A549 (cell line): ENCODE measurements at regions not wholly inside any gene's neighbourhood (a gene's known extent, or its start where the extent isn't known, plus 50 kb on each side); places are given as distances from the start of the nearest gene placed in this dataset.
A peak's percentile ranks its signal among the peaks of the same experiment; 100 is the strongest.

Experiments used
- ATAC-seq, 2 experiments: fragments of 200-7000 bp in 1 of 2; fragments of >200 bp in 1 of 2; cut with Nextera tagmentation in 1 of 2; cut with Tn5 transposase in 1 of 2; 3 replicates each; pipeline versions ENCODE4 v1.8.0 to v1.9.1; 2018 to 2020; ENCODE audit warnings: mild to moderate bottlenecking in 1 of 2, moderate library complexity in 1 of 2
- CTCF ChIA-PET: fragments of 300-600 bp; sonication (Branson Sonifier 250); formaldehyde crosslinking; extraction: SDS; loops from one replicate; lab custom pipeline; 2021; ENCODE audit warnings: antibody characterized with exemption, inconsistent platforms; lab: Yijun Ruan, JAX
- POLR2A ChIA-PET: fragments of 350-600 bp; formaldehyde crosslinking; extraction: SDS; loops from one replicate; lab custom pipeline; 2021; ENCODE audit warnings: antibody characterized with exemption, inconsistent platforms; lab: Yijun Ruan, JAX
- DNase-seq, 2 experiments: peaks; one replicate each; pipeline versions ENCODE4 v3.0.0 to v3.0.0-alpha.2; 2011 to 2016; ENCODE audit warnings: low read depth in 1 of 2, low spot score in 1 of 2
- FAIRE-seq: peaks from 2 replicates; lab custom pipeline; 2011; peaks lifted over from hg19 to GRCh38; lab: Jason Lieb, UNC
- H3K27ac ChIP-seq, 2 experiments: fragments of >200 bp; sonication (Bioruptor Twin); formaldehyde crosslinking; 3 replicates each; pipeline ENCODE4 v1.5.1; 2016 to 2017
- H3K4me1 ChIP-seq: fragments of >200 bp; sonication (Bioruptor Twin); formaldehyde crosslinking; 3 replicates; pipeline ENCODE4 v1.6.1; 2016
- H3K4me2 ChIP-seq: fragments of >200 bp; sonication (Bioruptor Twin); formaldehyde crosslinking; 3 replicates; pipeline ENCODE4 v1.6.1; 2016
- H3K4me3 ChIP-seq: fragments of >200 bp; sonication (Bioruptor Twin); formaldehyde crosslinking; 3 replicates; pipeline ENCODE4 v1.5.1; 2016
- H3K9me3 ChIP-seq: fragments of >200 bp; sonication (Bioruptor Twin); formaldehyde crosslinking; 3 replicates; pipeline ENCODE4 v1.6.1; 2016
- BCL3 ChIP-seq: fragments of >200 bp; sonication (Bioruptor Twin); formaldehyde crosslinking; IDR thresholded peaks from 3 replicates; pipeline ENCODE4 v1.6.1; 2016
- CEBPB ChIP-seq, 2 experiments: fragments of >200 bp in 1 of 2; sonication (Bioruptor Twin) in 1 of 2; formaldehyde crosslinking in 1 of 2; IDR thresholded peaks; 2 replicates each; pipeline ENCODE4 v1.6.1; 2012 to 2016
- CTCF ChIP-seq: fragments of >200 bp; sonication (Bioruptor Twin); formaldehyde crosslinking; IDR thresholded peaks from 3 replicates; pipeline ENCODE4 v1.5.1; 2016
- EP300 ChIP-seq, 2 experiments: fragments of >200 bp; sonication (Bioruptor Twin); formaldehyde crosslinking; IDR thresholded peaks; 2 replicates in 1 of 2; 3 replicates in 1 of 2; pipeline ENCODE4 v1.6.1; 2016 to 2017
- ESRRA ChIP-seq: fragments of 150-350 bp; IDR thresholded peaks from 2 replicates; pipeline ENCODE4 v1.6.1; 2014; ENCODE audit warnings: mild to moderate bottlenecking, low read length, borderline replicate concordance
- HMGXB4 ChIP-seq: fragments of 250-450 bp; sonication (Bioruptor Pico); IDR thresholded peaks from 2 replicates; pipeline ENCODE4 v1.5.0; 2021; ENCODE audit warnings: mild to moderate bottlenecking, moderate library complexity, borderline replicate concordance
- HOXB5 ChIP-seq: fragments of 250-450 bp; sonication (Bioruptor Pico); IDR thresholded peaks from 2 replicates; pipeline ENCODE4 v1.5.0; 2020; ENCODE audit warnings: mild to moderate bottlenecking, moderate library complexity
- JUN ChIP-seq, 2 experiments: fragments of >200 bp; sonication (Bioruptor Twin); formaldehyde crosslinking; IDR thresholded peaks; 2 replicates in 1 of 2; 3 replicates in 1 of 2; pipeline ENCODE4 v1.6.1; 2016 to 2017
- MAZ ChIP-seq: fragments of 150-350 bp; IDR thresholded peaks from 2 replicates; pipeline ENCODE4 v1.6.1; 2014; ENCODE audit warnings: antibody characterized with exemption, low read depth, low read length, borderline replicate concordance
- MYC ChIP-seq: IDR thresholded peaks from 2 replicates; pipeline ENCODE4 v1.6.1; 2012; ENCODE audit warnings: mild to moderate bottlenecking, inconsistent platforms, low read length, improper control_type of control experiment, borderline replicate concordance
- NPAS2 ChIP-seq: fragments of 250-450 bp; sonication (Bioruptor Pico); IDR thresholded peaks from 2 replicates; pipeline ENCODE4 v1.8.0; 2022; ENCODE audit warnings: mild to moderate bottlenecking, moderate library complexity, borderline replicate concordance
- PHF8 ChIP-seq: fragments of 200-600 bp; sonication (generic); IDR thresholded peaks from 2 replicates; pipeline ENCODE4 v1.6.1; 2016; ENCODE audit warnings: low read depth, mild to moderate bottlenecking, antibody characterized with exemption, moderate library complexity, borderline replicate concordance
- POLR2AphosphoS2 ChIP-seq: conservative IDR thresholded peaks from 2 replicates; pipeline ENCODE4 v1.6.1; 2012; ENCODE audit warnings: low read length, improper control_type of control experiment, inconsistent platforms
- RCOR1 ChIP-seq: fragments of 150-350 bp; IDR thresholded peaks from 2 replicates; pipeline ENCODE4 v1.6.1; 2014; ENCODE audit warnings: antibody characterized with exemption, low read length, low read depth
- REST ChIP-seq: fragments of 200-600 bp; sonication (generic); IDR thresholded peaks from 2 replicates; pipeline ENCODE4 v1.6.1; 2016; ENCODE audit warnings: antibody characterized with exemption, mild to moderate bottlenecking, moderate library complexity
- RFX5 ChIP-seq: fragments of 450-650 bp; IDR thresholded peaks from 2 replicates; pipeline ENCODE4 v1.7.1; 2014; ENCODE audit warnings: antibody characterized with exemption, mild to moderate bottlenecking, moderate library complexity
- TFCP2L1 ChIP-seq: fragments of 250-450 bp; sonication (Bioruptor Pico); IDR thresholded peaks from 2 replicates; pipeline ENCODE4 v1.5.0; 2021; ENCODE audit warnings: mild to moderate bottlenecking
- USF2 ChIP-seq: fragments of 450-650 bp; IDR thresholded peaks from 2 replicates; pipeline ENCODE4 v1.6.1; 2014; ENCODE audit warnings: antibody characterized with exemption
- WGBS: methylation state at CpG from one replicate; pipeline ENCODE4 v1.1.6; 2017; ENCODE audit errors: missing lambda C conversion rate; 5-methylcytosine and 5-hydroxymethylcytosine counted together

- ChIA-PET CTCF (no interaction called here), POLR2A (no interaction called here)
- Histone ChIP-seq H3K9me3 (no peaks in the 10 kb centered on the region), H3K4me2 (no peak overlapping the region), H3K4me3 (no peak overlapping the region), H3K27ac (no peak overlapping the region), H3K4me1 (no peaks in the 10 kb centered on the region)
- ATAC-seq (peak in 1 of 2 experiments; percentile 34; a peak in 1 of 6 replicates), DNase-seq (peak in 1 of 2 experiments; percentile 2), FAIRE-seq (no peak)
- TF ChIP-seq TFCP2L1 (CRISPR knock-in tag) (no peak), POLR2AphosphoS2 (no peak), NPAS2 (CRISPR knock-in tag) (no peak), REST (no peak), CTCF (no peak)
- WGBS = 12% methylated on average over 6 of the region's 6 CpGs
Observed at GRCh38 chr10:129365767-129366402, 101.2 kb upstream of the MGMT start.

- ATAC-seq (no peak), DNase-seq (no peak), FAIRE-seq (no peak)
- Histone ChIP-seq H3K27ac (no peak overlapping the region), H3K4me2 (no peak overlapping the region), H3K4me3 (no peak overlapping the region), H3K4me1 (no peaks in the 10 kb centered on the region), H3K9me3 (no peaks in the 10 kb centered on the region)
- TF ChIP-seq TFCP2L1 (CRISPR knock-in tag) (no peak), PHF8 (no peak), HOXB5 (CRISPR knock-in tag) (no peak), JUN (IDR thresholded peaks at IDR 0.05) (no peak), RCOR1 (no peak), REST (no peak), MYC (no peak), MAZ (no peak)
- WGBS = 24% methylated on average over 3 of the region's 3 CpGs
- POLR2A ChIA-PET = no interaction called here
- CTCF ChIA-PET = no interaction called here
Observed at GRCh38 chr10:129366450-129366849, 100.6 kb upstream of the MGMT start.

GRCh38 chr10:129369566-129369965 lies 97.5 kb upstream of the MGMT start:
- Histone ChIP-seq H3K4me3 (no peak overlapping the region), H3K27ac (no peak overlapping the region), H3K9me3 (no peaks in the 10 kb centered on the region), H3K4me1 (no peaks in the 10 kb centered on the region), H3K4me2 (no peak overlapping the region)
- 11% methylated on average over 7 of the region's 10 CpGs for WGBS
- no peak for FAIRE-seq
- POLR2A ChIA-PET = no interaction called here
- CTCF ChIA-PET = no interaction called here
- no peak for DNase-seq
- no peak for ATAC-seq
- TF ChIP-seq USF2 = no peak
- TF ChIP-seq ESRRA = no peak
- TF ChIP-seq RFX5 = no peak
- no peak for TF ChIP-seq BCL3
- TF ChIP-seq HMGXB4 (CRISPR knock-in tag) = no peak
- TF ChIP-seq RCOR1 = no peak
- no peak for TF ChIP-seq HOXB5 (CRISPR knock-in tag)
- TF ChIP-seq EP300 (IDR thresholded peaks at IDR 0.05) = no peak
- no peak for TF ChIP-seq CEBPB (IDR thresholded peaks at IDR 0.05)
- TF ChIP-seq JUN (IDR thresholded peaks at IDR 0.05) = no peak
